Inflammatory macrophage treated with lipopolysaccharide for 1 hour (primary cell): ENCODE measurements at regions not wholly inside any gene's neighbourhood (a gene's known extent, or its start where the extent isn't known, plus 50 kb on each side); places are given as distances from the start of the nearest gene placed in this dataset.
"Not testable (repeated sequence)": the region's sequence is repeated elsewhere in the genome, so short reads cannot be mapped to it uniquely, and the experiment has no call there.

Experiments
- DNase-seq, 2 donors: peaks; one replicate each; pipeline ENCODE4 v3.0.0-alpha.2; 2020 to 2022

- no peak for DNase-seq
These were observed 116.4 kb downstream of the NPIPB5 start for GRCh38 chr16:22627043-22627442.

GRCh38 chr16:22628994-22629393 lies 118.3 kb downstream of the NPIPB5 start:
- DNase-seq, result no peak

GRCh38 chr16:22630242-22630641 lies 119.6 kb downstream of the NPIPB5 start:
- no peak for DNase-seq

- DNase-seq, result no peak
These were observed 120.6 kb downstream of the NPIPB5 start for GRCh38 chr16:22631264-22631663.

- no peak for DNase-seq
These were observed 121.9 kb downstream of the NPIPB5 start for GRCh38 chr16:22632606-22633005.

GRCh38 chr16:22633280-22633679 lies 122.6 kb downstream of the NPIPB5 start:
- no peak for DNase-seq

GRCh38 chr16:22633799-22634198 lies 123.1 kb downstream of the NPIPB5 start:
- DNase-seq, result no peak

- DNase-seq, result no peak
These were observed 124.3 kb downstream of the NPIPB5 start for GRCh38 chr16:22634954-22635353.

- no peak for DNase-seq
These were observed 124.7 kb downstream of the NPIPB5 start for GRCh38 chr16:22635357-22635761.

- no peak for DNase-seq
These were observed 125.1 kb downstream of the NPIPB5 start for GRCh38 chr16:22635801-22636200.

GRCh38 chr16:22638393-22639206 lies 127.9 kb downstream of the NPIPB5 start:
- peak; percentile 71 to 85 for DNase-seq

- DNase-seq, result peak; percentile 14 to 42
These were observed 130.5 kb downstream of the NPIPB5 start for GRCh38 chr16:22641131-22641628.

- no peak for DNase-seq
These were observed 131.9 kb downstream of the NPIPB5 start for GRCh38 chr16:22642416-22643088.

- not testable (repeated sequence) for DNase-seq
These were observed 132.5 kb downstream of the NPIPB5 start for GRCh38 chr16:22643203-22643602.

- DNase-seq, result no peak
These were observed 133.2 kb downstream of the NPIPB5 start for GRCh38 chr16:22643886-22644285.

- DNase-seq, result no peak
These were observed 135.2 kb downstream of the NPIPB5 start for GRCh38 chr16:22645868-22646267.

GRCh38 chr16:22646948-22647556 lies 136.4 kb downstream of the NPIPB5 start:
- no peak for DNase-seq

GRCh38 chr16:22648141-22648540 lies 137.4 kb downstream of the NPIPB5 start:
- no peak for DNase-seq

GRCh38 chr16:22648941-22649340 lies 138.2 kb downstream of the NPIPB5 start:
- no peak for DNase-seq

- DNase-seq, result not testable (repeated sequence)
These were observed 140.6 kb downstream of the NPIPB5 start for GRCh38 chr16:22651111-22651817.

- DNase-seq, result no peak
These were observed 141.8 kb downstream of the NPIPB5 start for GRCh38 chr16:22652463-22652845.

GRCh38 chr16:22653876-22654275 lies 143.2 kb downstream of the NPIPB5 start:
- DNase-seq, result no peak

GRCh38 chr16:22656573-22656972 lies 145.9 kb downstream of the NPIPB5 start:
- DNase-seq, result not testable (repeated sequence)
